HG03097 (cell line): ENCODE measurements at regions not wholly inside any gene's neighbourhood (a gene's known extent, or its start where the extent isn't known, plus 50 kb on each side); places are given as distances from the start of the nearest gene placed in this dataset.
A peak's percentile ranks its signal among the peaks of the same experiment; 100 is the strongest.

ENCODE experiments used
- ATAC-seq: cut with Tn5 transposase; IDR thresholded peaks from one replicate; pipeline ENCODE4 v1.9.1; 2021; ENCODE audit not compliant: unreplicated experiment, low FRiP score

GRCh38 chr5:147162740-147163139 is 72.1 kb upstream of the STK32A start:
- ATAC-seq, result no peak

GRCh38 chr5:147167529-147167928 is 67.3 kb upstream of the STK32A start:
- no peak for ATAC-seq

- ATAC-seq, result no peak
Measured at GRCh38 chr5:147168578-147169327, 66.1 kb upstream of the STK32A start.

- peak; percentile 80 for ATAC-seq
Measured at GRCh38 chr5:147169399-147169798, 65.4 kb upstream of the STK32A start.

GRCh38 chr5:147169901-147170300 is 64.9 kb upstream of the STK32A start:
- ATAC-seq, result peak; percentile 19

- ATAC-seq, result peak; percentile 81
Measured at GRCh38 chr5:147170603-147171002, 64.2 kb upstream of the STK32A start.

GRCh38 chr5:147174671-147175265 is 60.1 kb upstream of the STK32A start:
- no peak for ATAC-seq

- no peak for ATAC-seq
Measured at GRCh38 chr5:147175516-147176097, 59.2 kb upstream of the STK32A start.

GRCh38 chr5:147176422-147176821 is 58.4 kb upstream of the STK32A start:
- ATAC-seq, result no peak

GRCh38 chr5:147177125-147177840 is 57.5 kb upstream of the STK32A start:
- no peak for ATAC-seq

GRCh38 chr5:147179562-147180147 is 55.2 kb upstream of the STK32A start:
- ATAC-seq, result no peak

- no peak for ATAC-seq
Measured at GRCh38 chr5:147180751-147181150, 54.1 kb upstream of the STK32A start.
